Spleen (tissue), 11 donors: ENCODE measurements at regions not wholly inside any gene's neighbourhood (a gene's known extent, or its start where the extent isn't known, plus 50 kb on each side); places are given as distances from the start of the nearest gene placed in this dataset.

Experiments
- DNase-seq: peaks from one replicate; pipeline ENCODE4 v3.0.0-alpha.2; 2020
- H3K27ac ChIP-seq, 8 donors: fragments of 200-600 bp; sonication (generic) in 7 of 8; 1 replicate in 4 of 8; 2 replicates in 4 of 8; pipeline versions ENCODE4 v1.5.0 to v1.8.0; 2016 to 2021; ENCODE audit warnings: inconsistent platforms in 4 of 8, mild to moderate bottlenecking in 4 of 8, moderate library complexity in 1 of 8
- H3K27me3 ChIP-seq, 7 donors: fragments of 200-600 bp; sonication (generic) in 6 of 7; replicated peaks in 1 of 7; 1 replicate in 4 of 7; 2 replicates in 3 of 7; pipeline versions ENCODE4 v1.5.0 to v1.8.0; 2016 to 2021; ENCODE audit warnings: inconsistent platforms in 3 of 7, mild to moderate bottlenecking in 1 of 7
- H3K36me3 ChIP-seq, 6 donors: fragments of 200-600 bp; sonication (generic) in 5 of 6; 1 replicate in 4 of 6; 2 replicates in 2 of 6; pipeline versions ENCODE4 v1.5.0 to v1.8.0; 2016 to 2021; ENCODE audit warnings: inconsistent platforms in 2 of 6
- H3K4me1 ChIP-seq, 6 donors: fragments of 200-600 bp; sonication (generic) in 5 of 6; 1 replicate in 3 of 6; 2 replicates in 3 of 6; pipeline versions ENCODE4 v1.5.0 to v1.8.0; 2016 to 2021; ENCODE audit warnings: inconsistent platforms in 3 of 6
- H3K4me3 ChIP-seq, 8 donors: fragments of 200-600 bp; sonication (generic) in 7 of 8; 1 replicate in 4 of 8; 2 replicates in 4 of 8; pipeline versions ENCODE4 v1.5.0 to v1.8.0; 2016 to 2021; ENCODE audit warnings: inconsistent platforms in 4 of 8, mild to moderate bottlenecking in 4 of 8, moderate library complexity in 2 of 8
- H3K9me3 ChIP-seq, 8 donors: fragments of 200-600 bp; sonication (generic) in 7 of 8; 1 replicate in 4 of 8; 2 replicates in 4 of 8; pipeline versions ENCODE4 v1.5.0 to v1.8.0; 2016 to 2021; ENCODE audit warnings: inconsistent platforms in 4 of 8
- POLR2A ChIP-seq, 3 donors: fragments of 450-650 bp; IDR thresholded peaks; one replicate each; pipeline ENCODE4 v1.5.1; 2017; ENCODE audit warnings: antibody characterized with exemption in 3 of 3, mild to moderate bottlenecking in 1 of 3
- POLR2AphosphoS5 ChIP-seq, 3 donors: sonication (generic); formaldehyde crosslinking; IDR thresholded peaks; one replicate each; pipeline ENCODE4 v1.5.1; 2017; ENCODE audit warnings: antibody characterized with exemption in 3 of 3
- WGBS, 5 donors: extraction: QIAGEN DNeasy Blood & Tissue Kit in 3 of 5; methylation state at CpG; one replicate each; pipeline versions ENCODE4 v1.1.5 to v1.1.7; 2013 to 2018; 5-methylcytosine and 5-hydroxymethylcytosine counted together
- intact Hi-C: fragments of 100-400 bp; cut with DNase I; formaldehyde crosslinking; loops from one replicate; pipeline ENCODE4 v1.15.0; 2023; ENCODE audit warnings: low total_unique reads
- TF ChIP-seq, protein P1 (sequence below), 11 experiments: fragments of 200-600 bp in 7 of 11; fragments of 450-650 bp in 4 of 11; sonication (generic) in 4 of 11; IDR thresholded peaks in 8 of 11; conservative IDR thresholded peaks in 3 of 11; 1 replicate in 7 of 11; 2 replicates in 4 of 11; pipeline versions ENCODE4 v1.4.0 to v1.8.0; 2016 to 2021; ENCODE audit warnings: antibody characterized with exemption in 11 of 11, inconsistent platforms in 4 of 11, mild to moderate bottlenecking in 1 of 11
- donor health status: healthy with polysubstance abuse.
- donor health status: DM: no; HTN: no; CAD: no; lungs with moderate emphysema.
- donor health status: DM: no; HTN: no; CAD: no.
- donor health status: Bipolar disorder and iron deficiency.
- donor health status: healthy.
- donor health status: DM: no; HTN: no; CAD: no.
- donor health status: DM: yes; HTN: yes; CAD: no.

GRCh38 chr10:22792161-22792560 lies 77.8 kb upstream of the PIP4K2A start:
- intact Hi-C loops = no loop called here
- no peaks in the 10 kb centered on the region for H3K27me3 ChIP-seq
- 81 to 94% (median 86%) methylated on average over 4 of the region's 4 CpGs for WGBS, 5 donors

GRCh38 chr10:22791665-22792064 lies 77.3 kb upstream of the PIP4K2A start:
- WGBS, 5 donors = 85 to 97% (median 87%) methylated on average over 5 of the region's 5 CpGs

More at GRCh38 chr10:22792161-22792560, 77.8 kb upstream of the PIP4K2A start:
- TF ChIP-seq, protein P1, sequence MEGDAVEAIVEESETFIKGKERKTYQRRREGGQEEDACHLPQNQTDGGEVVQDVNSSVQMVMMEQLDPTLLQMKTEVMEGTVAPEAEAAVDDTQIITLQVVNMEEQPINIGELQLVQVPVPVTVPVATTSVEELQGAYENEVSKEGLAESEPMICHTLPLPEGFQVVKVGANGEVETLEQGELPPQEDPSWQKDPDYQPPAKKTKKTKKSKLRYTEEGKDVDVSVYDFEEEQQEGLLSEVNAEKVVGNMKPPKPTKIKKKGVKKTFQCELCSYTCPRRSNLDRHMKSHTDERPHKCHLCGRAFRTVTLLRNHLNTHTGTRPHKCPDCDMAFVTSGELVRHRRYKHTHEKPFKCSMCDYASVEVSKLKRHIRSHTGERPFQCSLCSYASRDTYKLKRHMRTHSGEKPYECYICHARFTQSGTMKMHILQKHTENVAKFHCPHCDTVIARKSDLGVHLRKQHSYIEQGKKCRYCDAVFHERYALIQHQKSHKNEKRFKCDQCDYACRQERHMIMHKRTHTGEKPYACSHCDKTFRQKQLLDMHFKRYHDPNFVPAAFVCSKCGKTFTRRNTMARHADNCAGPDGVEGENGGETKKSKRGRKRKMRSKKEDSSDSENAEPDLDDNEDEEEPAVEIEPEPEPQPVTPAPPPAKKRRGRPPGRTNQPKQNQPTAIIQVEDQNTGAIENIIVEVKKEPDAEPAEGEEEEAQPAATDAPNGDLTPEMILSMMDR (IDR thresholded peaks at IDR 0.05 in 8 of 11, conservative IDR thresholded peaks at IDR 0.05 in 3 of 11) = no peak
- TF ChIP-seq POLR2A (IDR thresholded peaks at IDR 0.05) (no peak), POLR2AphosphoS5 (IDR thresholded peaks at IDR 0.05) (no peak)
- Histone ChIP-seq H3K4me3 (no peak overlapping the region), H3K4me1 (no peaks in the 10 kb centered on the region), H3K36me3 (no peaks in the 10 kb centered on the region), H3K27ac (no peak overlapping the region), H3K9me3 (no peaks in the 10 kb centered on the region)
- DNase-seq = no peak

GRCh38 chr10:22784668-22785067 lies 70.3 kb upstream of the PIP4K2A start:
- DNase-seq = no peak
- TF ChIP-seq POLR2A (IDR thresholded peaks at IDR 0.05) (no peak), POLR2AphosphoS5 (IDR thresholded peaks at IDR 0.05) (no peak)
- TF ChIP-seq, protein P1 (IDR thresholded peaks at IDR 0.05 in 8 of 11, conservative IDR thresholded peaks at IDR 0.05 in 3 of 11) = no peak
- Histone ChIP-seq H3K36me3 (no peaks in the 10 kb centered on the region), H3K4me3 (no peak overlapping the region), H3K27me3 (no peaks in the 10 kb centered on the region), H3K4me1 (peaks cover 0 to 4% (median 0%) of the 10 kb centered on the region in 6 donors), H3K9me3 (no peaks in the 10 kb centered on the region), H3K27ac (no peak overlapping the region)
- intact Hi-C loops = no loop called here
- 79 to 91% (median 88%) methylated on average over 1 of the region's 1 CpG for WGBS, 5 donors

More at GRCh38 chr10:22791665-22792064, 77.3 kb upstream of the PIP4K2A start:
- H3K9me3 ChIP-seq = no peaks in the 10 kb centered on the region
- H3K4me3 ChIP-seq = no peak overlapping the region
- no peaks in the 10 kb centered on the region for H3K27me3 ChIP-seq
- DNase-seq = no peak
- TF ChIP-seq POLR2AphosphoS5 (IDR thresholded peaks at IDR 0.05) = no peak
- TF ChIP-seq, protein P1 (IDR thresholded peaks at IDR 0.05 in 8 of 11, conservative IDR thresholded peaks at IDR 0.05 in 3 of 11) = no peak
- TF ChIP-seq POLR2A (IDR thresholded peaks at IDR 0.05) = no peak
- no peak overlapping the region for H3K27ac ChIP-seq
- H3K4me1 ChIP-seq = no peaks in the 10 kb centered on the region
- intact Hi-C loops = no loop called here
- no peaks in the 10 kb centered on the region for H3K36me3 ChIP-seq

- Histone ChIP-seq H3K9me3 (no peaks in the 10 kb centered on the region), H3K27ac (no peak overlapping the region), H3K27me3 (no peaks in the 10 kb centered on the region), H3K4me1 (peaks cover 0 to 4% (median 0%) of the 10 kb centered on the region in 6 donors), H3K4me3 (no peak overlapping the region), H3K36me3 (no peaks in the 10 kb centered on the region)
- intact Hi-C loops = no loop called here
- TF ChIP-seq, protein P1 (IDR thresholded peaks at IDR 0.05 in 8 of 11, conservative IDR thresholded peaks at IDR 0.05 in 3 of 11) = no peak
- TF ChIP-seq POLR2A (IDR thresholded peaks at IDR 0.05) = no peak
- TF ChIP-seq POLR2AphosphoS5 (IDR thresholded peaks at IDR 0.05) = no peak
- WGBS, 5 donors = 87 to 96% (median 90%) methylated on average over 3 of the region's 3 CpGs
- DNase-seq = no peak
Measured at GRCh38 chr10:22783807-22784206, 69.4 kb upstream of the PIP4K2A start.
